Stimulated activated CD4-positive, alpha-beta T cell treated with anti-CD3 and anti-CD28 coated beads, Interleukin-15, amount 100 ng/mL, for 1 hour (primary cell): ENCODE measurements at regions not wholly inside any gene's neighbourhood (a gene's known extent, or its start where the extent isn't known, plus 50 kb on each side); places are given as distances from the start of the nearest gene placed in this dataset.
"Not testable (repeated sequence)": the region's sequence is repeated elsewhere in the genome, so short reads cannot be mapped to it uniquely, and the experiment has no call there.

Experiments used
- DNase-seq, 2 donors: peaks; one replicate each; pipeline ENCODE4 v3.0.0-alpha.2; 2020; ENCODE audit warnings: low read depth in 1 of 2, low spot score in 1 of 2

- DNase-seq: no peak
These were observed 97.9 kb upstream of the SERBP1 start for GRCh38 chr1:67528141-67528540.

- no peak for DNase-seq
These were observed 99.9 kb upstream of the SERBP1 start for GRCh38 chr1:67530071-67530470.

DNA sequence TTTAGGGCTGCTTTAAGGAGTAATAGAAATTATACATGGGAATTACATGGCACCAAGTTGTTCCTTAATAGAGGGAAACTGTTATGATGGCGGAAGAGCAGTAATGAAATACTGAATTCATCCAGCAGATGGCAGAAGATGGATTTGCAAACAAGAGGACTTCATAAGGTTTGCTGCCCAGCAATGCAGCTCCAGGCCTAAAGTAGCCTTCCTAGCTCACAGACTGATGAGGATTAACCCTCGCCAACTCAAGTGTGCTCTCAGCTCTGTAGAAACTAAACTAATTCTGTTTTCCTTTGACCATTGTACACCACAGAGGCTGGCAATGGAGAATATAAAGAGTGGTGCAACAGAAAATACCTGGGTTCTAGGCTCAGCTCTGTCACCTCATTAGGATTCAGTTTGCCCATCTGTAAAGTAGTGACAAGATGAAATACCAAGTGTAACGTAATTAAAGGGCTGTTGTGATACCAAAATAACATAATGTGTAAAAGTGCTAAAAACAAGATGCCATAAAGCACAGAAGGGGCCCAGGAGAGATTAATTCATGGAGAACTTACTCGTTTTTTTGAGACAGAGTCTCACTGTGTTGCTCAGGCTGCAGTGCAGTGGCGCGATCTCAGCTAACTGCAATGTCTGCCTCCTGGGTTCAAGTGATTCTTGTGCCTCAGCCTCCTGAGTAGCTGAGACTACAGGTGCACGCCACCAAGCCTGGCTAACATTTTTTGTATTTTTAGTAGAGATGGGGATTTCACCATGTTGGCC, 102.4 kb upstream of the SERBP1 start:
- no peak for DNase-seq

- DNase-seq: no peak
These were observed 104.4 kb upstream of the SERBP1 start for GRCh38 chr1:67534627-67535065.

- DNase-seq: peak in 1 of 2 donors; percentile 29
These were observed 105.3 kb upstream of the SERBP1 start for GRCh38 chr1:67535474-67535873.

DNA sequence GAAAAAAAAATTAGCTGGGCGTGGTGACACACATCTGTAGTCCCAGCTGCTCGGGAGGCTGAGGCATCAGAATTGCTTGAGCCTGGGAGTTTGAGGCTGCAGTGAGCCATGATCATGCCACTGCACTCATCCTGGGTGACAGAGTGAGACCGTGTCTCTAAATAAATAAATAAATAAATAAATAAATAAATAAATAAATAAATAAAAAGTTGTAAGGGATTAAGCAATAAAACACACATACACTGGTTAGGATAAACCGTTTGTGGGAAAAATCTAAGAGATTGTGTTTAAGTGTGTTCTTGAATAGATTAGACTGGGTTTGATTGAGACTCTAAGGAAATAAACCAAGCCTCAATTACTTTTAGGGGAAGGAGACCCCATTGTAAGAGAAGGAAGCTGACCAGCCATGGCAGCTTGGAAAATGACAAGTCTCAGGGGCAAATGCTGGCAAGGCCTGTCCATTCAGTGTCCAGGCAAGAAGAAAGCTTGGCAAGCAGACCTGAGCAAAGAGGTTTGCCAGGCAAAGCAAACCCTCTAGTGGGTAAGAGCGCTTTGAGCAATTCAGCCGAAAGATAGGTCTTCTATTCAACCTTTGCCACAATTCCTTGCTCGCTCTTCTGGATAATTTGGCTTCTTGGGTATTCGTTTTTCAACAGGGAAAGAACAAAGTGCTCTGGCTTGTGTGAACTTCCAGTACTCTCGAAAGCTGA, 106.9 kb upstream of the SERBP1 start:
- no peak for DNase-seq

DNA sequence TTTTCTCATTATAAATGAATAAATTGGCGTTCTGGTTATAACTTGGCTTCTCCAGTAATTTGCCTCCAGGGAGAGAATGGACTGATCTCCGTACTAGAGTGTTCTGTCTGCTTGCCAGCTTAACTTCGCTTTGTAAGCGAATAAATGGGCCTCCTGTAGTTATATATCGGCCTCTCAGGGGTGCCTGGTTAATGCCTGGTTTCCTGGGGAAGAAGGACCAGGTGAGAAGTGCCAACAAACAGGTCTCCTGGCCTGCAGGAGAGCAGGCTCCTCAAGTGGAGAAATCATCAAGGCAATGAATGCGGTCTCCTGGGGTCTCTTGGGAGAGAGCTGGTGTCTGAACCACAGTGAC, 107.4 kb upstream of the SERBP1 start:
- no peak for DNase-seq

DNA sequence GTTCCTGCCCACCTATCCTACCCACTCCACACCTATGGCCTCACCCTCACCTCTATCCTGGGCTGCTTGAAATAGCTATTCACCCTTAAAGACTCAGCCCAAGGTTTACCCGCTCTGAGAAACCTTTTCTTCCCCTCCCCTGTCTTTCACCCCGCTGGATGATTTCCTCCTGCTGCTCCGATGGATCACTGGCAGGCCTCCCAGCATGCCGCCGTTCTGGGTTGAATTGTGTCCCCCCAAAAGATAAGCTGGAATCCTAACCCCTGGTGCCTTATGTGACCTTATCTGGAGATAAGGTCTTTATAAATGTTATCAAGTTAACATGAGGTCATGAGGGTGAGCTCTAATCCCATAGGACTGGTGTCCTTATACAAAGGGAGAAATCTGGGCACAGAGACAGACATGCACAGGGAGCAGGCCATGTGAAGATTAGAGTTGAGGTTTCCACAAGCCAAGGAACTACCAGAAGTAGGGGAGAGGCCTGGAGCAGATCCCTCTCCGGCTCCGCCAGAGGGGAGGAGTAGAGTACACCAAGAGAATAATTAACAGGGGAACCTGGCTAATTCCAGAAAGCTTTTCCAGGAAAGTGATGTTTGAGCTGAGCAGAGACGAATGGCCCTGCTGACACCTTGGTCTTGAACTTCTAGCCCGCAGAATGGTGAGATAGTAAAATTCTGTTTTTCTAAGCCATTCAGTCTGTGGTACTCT, 110.0 kb upstream of the SERBP1 start:
- DNase-seq: no peak

GRCh38 chr1:67540733-67541125, 110.5 kb upstream of the SERBP1 start:
- no peak for DNase-seq

GRCh38 chr1:67542747-67543146, 112.5 kb upstream of the SERBP1 start:
- no peak for DNase-seq

- DNase-seq: no peak
These were observed 114.7 kb upstream of the SERBP1 start for GRCh38 chr1:67544921-67545320.

DNA sequence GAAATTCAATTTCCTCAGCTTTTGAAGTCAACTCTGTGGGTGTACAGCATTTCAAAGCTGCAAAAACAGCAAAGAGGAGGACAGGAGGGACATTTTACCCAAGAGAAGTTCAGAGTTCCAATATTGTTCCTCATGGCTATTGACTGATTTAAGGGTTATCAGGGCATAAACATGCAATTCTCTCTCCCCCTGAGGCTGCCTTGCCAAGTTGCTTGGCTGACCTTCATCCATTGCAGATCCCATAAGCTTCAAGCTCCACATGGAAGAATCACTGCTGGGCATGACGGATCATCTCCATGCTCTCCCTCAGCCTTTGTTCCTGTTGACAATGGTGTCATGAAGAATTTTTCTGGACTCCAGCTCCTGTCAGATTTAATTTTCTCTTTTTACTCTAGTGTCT, 115.2 kb upstream of the SERBP1 start:
- DNase-seq: no peak

GRCh38 chr1:67551375-67551774, 121.2 kb upstream of the SERBP1 start:
- DNase-seq: no peak

- no peak for DNase-seq
These were observed 122.1 kb upstream of the SERBP1 start for GRCh38 chr1:67552336-67552759.

- DNase-seq: not testable (repeated sequence)
These were observed 124.0 kb upstream of the SERBP1 start for GRCh38 chr1:67554204-67554603.

DNA sequence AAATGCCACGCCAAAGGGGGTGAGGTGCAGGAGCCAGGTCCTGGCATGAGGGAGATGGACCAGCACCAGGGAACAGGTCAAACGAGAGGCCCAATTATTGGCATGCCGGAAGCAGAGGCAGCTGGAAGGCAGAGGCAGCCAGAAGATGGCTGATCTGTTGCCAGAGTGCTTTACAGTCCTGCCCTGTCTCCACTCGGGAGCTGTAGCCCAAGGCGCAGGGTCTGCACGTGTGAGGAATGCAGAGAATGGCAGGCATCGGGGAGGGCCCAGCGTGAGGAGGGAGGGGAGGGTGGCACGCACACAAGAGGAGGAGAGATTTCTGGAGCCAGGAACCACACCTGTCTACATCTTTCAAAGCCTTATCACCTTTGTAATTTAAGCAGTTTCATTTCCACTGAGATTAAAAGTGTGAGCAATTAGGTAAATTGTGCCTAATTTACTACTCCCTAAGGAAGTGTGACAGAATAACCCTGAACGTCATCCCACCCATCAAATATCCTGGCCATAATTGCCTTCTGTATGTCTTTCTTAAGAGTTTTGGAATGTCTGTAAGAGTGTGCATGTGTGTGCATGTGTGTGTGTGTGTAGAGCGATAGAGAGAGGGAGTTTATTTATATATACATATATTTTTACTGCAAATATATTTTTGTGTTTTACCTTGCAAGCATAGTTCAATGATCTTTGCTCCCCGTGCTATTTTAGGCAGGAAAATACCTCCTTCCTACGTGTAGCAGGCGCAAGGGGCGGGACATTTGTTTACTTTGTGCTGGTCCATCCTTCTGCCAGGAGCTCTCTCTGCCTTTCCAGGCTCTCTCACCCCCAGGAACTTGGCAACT, 125.5 kb upstream of the SERBP1 start:
- DNase-seq: no peak

GRCh38 chr1:67556297-67556900, 126.2 kb upstream of the SERBP1 start:
- DNase-seq: no peak

- DNase-seq: no peak
These were observed 127.1 kb upstream of the GADD45A start for GRCh38 chr1:67557696-67558448.

- DNase-seq: no peak
These were observed 126.4 kb upstream of the GADD45A start for GRCh38 chr1:67558449-67559193.
